Central memory CD8-positive, alpha-beta T cell (primary cell): ENCODE measurements at regions not wholly inside any gene's neighbourhood (a gene's known extent, or its start where the extent isn't known, plus 50 kb on each side); places are given as distances from the start of the nearest gene placed in this dataset.

Experiments used
- ATAC-seq: fragments of 150-1000 bp; cut with Tn5 transposase; replicated peaks from 2 replicates; pipeline ENCODE4 v1.10.0; 2022; ENCODE audit warnings: mild to moderate bottlenecking, moderate FRiP score, moderate number of reproducible peaks; ENCODE audit not compliant: poor library complexity, severe bottlenecking; ENCODE audit errors: extremely low read depth
- DNase-seq, 2 donors: peaks; one replicate each; pipeline ENCODE4 v3.0.0; 2021; ENCODE audit warnings: low spot score in 2 of 2
- H3K27ac Mint-ChIP-seq: one replicate; pipeline ENCODE4 v1.8.0; 2022; ENCODE audit warnings: low read depth, mild to moderate bottlenecking, moderate library complexity, mixed read lengths
- H3K27me3 Mint-ChIP-seq: one replicate; pipeline ENCODE4 v1.8.0; 2022; ENCODE audit warnings: mixed read lengths
- H3K36me3 Mint-ChIP-seq: one replicate; pipeline ENCODE4 v1.8.0; 2022; ENCODE audit warnings: mild to moderate bottlenecking, moderate library complexity, mixed read lengths; ENCODE audit not compliant: insufficient read depth
- H3K4me1 Mint-ChIP-seq: one replicate; pipeline ENCODE4 v1.8.0; 2022; ENCODE audit warnings: mixed read lengths
- H3K4me3 Mint-ChIP-seq: one replicate; pipeline ENCODE4 v1.8.0; 2022; ENCODE audit warnings: mild to moderate bottlenecking, moderate library complexity, mixed read lengths
- H3K9me3 Mint-ChIP-seq: one replicate; pipeline ENCODE4 v1.8.0; 2022; ENCODE audit warnings: mixed read lengths

- H3K36me3 Mint-ChIP-seq, result no peaks in the 10 kb centered on the region
- no peaks in the 10 kb centered on the region for H3K4me1 Mint-ChIP-seq
- DNase-seq, result no peak
- H3K27me3 Mint-ChIP-seq, result no peaks in the 10 kb centered on the region
- H3K9me3 Mint-ChIP-seq, result no peaks in the 10 kb centered on the region
- no peak overlapping the region for H3K4me3 Mint-ChIP-seq
- H3K27ac Mint-ChIP-seq, result no peak overlapping the region
- ATAC-seq, result no peak
These were observed 81.9 kb upstream of the GREM2 start for GRCh38 chr1:240693844-240694243.

DNA sequence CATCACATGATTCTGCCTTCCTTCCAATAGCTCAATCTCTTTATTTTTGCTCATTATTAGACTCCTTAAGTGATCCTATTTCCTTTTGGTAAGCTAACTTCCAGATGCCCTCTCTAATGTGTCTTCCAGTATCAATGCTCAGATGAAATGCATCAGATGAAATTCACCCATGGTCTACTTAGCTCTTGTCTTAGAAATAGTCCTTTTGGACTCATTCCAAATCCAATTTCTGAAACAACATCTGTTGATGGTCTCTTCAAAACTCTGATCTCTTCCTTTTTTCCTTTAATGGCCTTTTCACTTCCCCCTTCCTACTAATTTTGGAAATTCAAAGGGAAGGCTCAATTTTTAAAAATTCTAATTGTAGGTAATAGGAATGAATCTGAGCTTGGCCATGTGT, 81.1 kb upstream of the GREM2 start:
- Mint-ChIP-seq H3K27me3 (no peaks in the 10 kb centered on the region), H3K9me3 (no peaks in the 10 kb centered on the region), H3K4me1 (no peaks in the 10 kb centered on the region), H3K4me3 (no peak overlapping the region), H3K27ac (no peak overlapping the region), H3K36me3 (no peaks in the 10 kb centered on the region)
- no peak for DNase-seq
- no peak for ATAC-seq

DNA sequence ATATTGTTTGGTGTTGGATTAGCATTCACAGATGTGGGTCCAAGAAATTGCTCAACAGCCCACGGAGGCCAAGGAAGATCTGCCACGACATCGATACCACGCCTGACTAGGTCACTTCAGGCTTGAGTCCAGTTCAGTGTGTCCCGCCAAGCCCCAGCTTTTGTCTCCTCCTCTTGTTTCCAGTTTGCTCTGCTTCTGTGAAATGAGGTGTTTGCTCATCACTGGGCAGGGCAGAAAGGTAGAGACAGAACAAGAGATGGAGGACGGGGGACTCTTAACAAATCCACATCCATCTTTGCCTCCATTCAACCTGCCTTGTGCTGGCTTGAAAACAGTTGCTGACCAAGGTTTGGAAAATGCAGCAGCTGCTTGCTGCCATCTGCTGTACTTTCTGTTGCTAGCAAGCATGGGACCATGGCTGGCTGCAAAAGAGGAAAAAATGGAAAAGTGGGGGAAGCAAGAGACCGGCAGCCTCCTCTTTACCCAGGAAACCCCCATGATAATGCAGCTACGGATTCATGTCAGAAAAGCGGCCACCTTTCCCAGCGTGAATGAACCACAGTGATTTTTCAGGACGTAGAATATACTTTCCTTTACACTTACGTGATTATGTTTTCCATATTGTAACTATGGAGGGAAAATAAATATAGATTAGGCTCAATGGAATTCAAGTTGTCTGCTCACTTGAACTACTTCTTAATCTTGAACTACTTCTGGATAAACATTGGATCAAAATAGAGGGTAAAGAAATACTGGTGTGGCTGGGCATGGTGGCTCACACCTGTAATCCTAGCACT, 80.2 kb upstream of the GREM2 start:
- no peak overlapping the region for H3K4me3 Mint-ChIP-seq
- H3K27ac Mint-ChIP-seq, result no peak overlapping the region
- no peaks in the 10 kb centered on the region for H3K4me1 Mint-ChIP-seq
- DNase-seq, result no peak
- no peaks in the 10 kb centered on the region for H3K36me3 Mint-ChIP-seq
- no peaks in the 10 kb centered on the region for H3K27me3 Mint-ChIP-seq
- ATAC-seq, result no peak
- H3K9me3 Mint-ChIP-seq, result no peaks in the 10 kb centered on the region

DNA sequence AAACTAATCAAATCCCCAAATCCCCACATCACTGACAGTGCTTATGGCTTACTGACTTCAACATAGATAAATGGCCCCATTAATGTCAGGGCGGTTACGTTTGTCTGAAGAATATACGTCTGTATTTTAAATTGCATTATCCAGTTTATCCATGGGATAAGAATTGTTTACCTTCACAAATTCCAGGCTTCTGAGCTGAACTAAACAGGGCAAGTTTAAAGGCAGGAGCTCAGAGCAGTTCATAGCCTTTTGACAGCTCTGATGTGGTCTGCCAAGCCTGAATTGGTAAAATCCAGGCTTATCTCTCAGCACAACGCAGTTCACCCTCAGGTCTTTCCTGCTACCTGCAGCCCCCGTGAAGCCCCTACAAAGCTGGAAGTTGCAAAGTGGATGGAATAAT, 79.5 kb upstream of the GREM2 start:
- Mint-ChIP-seq H3K9me3 (no peaks in the 10 kb centered on the region), H3K4me3 (no peak overlapping the region), H3K27me3 (no peaks in the 10 kb centered on the region), H3K36me3 (no peaks in the 10 kb centered on the region), H3K4me1 (no peaks in the 10 kb centered on the region), H3K27ac (no peak overlapping the region)
- ATAC-seq, result no peak
- DNase-seq, result no peak

- Mint-ChIP-seq H3K9me3 (peaks cover 2% of the 10 kb centered on the region), H3K27me3 (no peaks in the 10 kb centered on the region), H3K36me3 (no peaks in the 10 kb centered on the region), H3K4me3 (no peak overlapping the region), H3K4me1 (no peaks in the 10 kb centered on the region), H3K27ac (no peak overlapping the region)
- ATAC-seq (peak; percentile 49), DNase-seq (no peak)
These were observed 75.9 kb upstream of the GREM2 start for GRCh38 chr1:240687820-240688219.

- Mint-ChIP-seq H3K27ac (no peak overlapping the region), H3K36me3 (no peaks in the 10 kb centered on the region), H3K4me3 (no peak overlapping the region), H3K9me3 (peaks cover 11% of the 10 kb centered on the region), H3K27me3 (no peaks in the 10 kb centered on the region), H3K4me1 (no peaks in the 10 kb centered on the region)
- no peak for ATAC-seq
- DNase-seq, result no peak
These were observed 71.6 kb upstream of the GREM2 start for GRCh38 chr1:240683576-240683975.

DNA sequence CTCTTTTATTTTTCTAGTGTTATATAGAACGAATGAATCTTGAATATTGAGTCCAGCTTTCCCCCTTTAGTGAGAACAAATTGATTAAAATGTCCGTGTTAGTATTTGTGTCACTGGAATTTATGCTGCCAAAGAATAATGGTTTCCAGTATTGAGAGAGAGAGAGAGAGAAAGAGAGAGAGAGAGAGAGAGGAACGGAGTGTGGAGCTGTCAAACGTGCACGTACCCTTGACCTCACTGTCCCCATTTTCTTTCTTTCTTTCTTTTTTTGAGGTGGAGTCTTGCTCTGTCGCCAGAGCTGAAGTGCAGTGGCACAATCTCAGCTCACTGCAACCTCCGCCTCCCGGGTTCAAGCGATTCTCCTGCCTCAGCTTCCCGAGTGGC, 70.9 kb upstream of the GREM2 start:
- no peak overlapping the region for H3K4me3 Mint-ChIP-seq
- no peaks in the 10 kb centered on the region for H3K27me3 Mint-ChIP-seq
- DNase-seq (no peak), ATAC-seq (no peak)
- H3K36me3 Mint-ChIP-seq, result no peaks in the 10 kb centered on the region
- H3K9me3 Mint-ChIP-seq, result peaks cover 11% of the 10 kb centered on the region
- no peak overlapping the region for H3K27ac Mint-ChIP-seq
- H3K4me1 Mint-ChIP-seq, result no peaks in the 10 kb centered on the region

GRCh38 chr1:240682166-240682858, 70.4 kb upstream of the GREM2 start:
- no peak for ATAC-seq
- no peaks in the 10 kb centered on the region for H3K36me3 Mint-ChIP-seq
- no peak overlapping the region for H3K4me3 Mint-ChIP-seq
- no peaks in the 10 kb centered on the region for H3K4me1 Mint-ChIP-seq
- H3K27ac Mint-ChIP-seq, result no peak overlapping the region
- H3K9me3 Mint-ChIP-seq, result peaks cover 11% of the 10 kb centered on the region
- H3K27me3 Mint-ChIP-seq, result no peaks in the 10 kb centered on the region
- DNase-seq, result no peak

GRCh38 chr1:240672132-240672811, 60.3 kb upstream of the GREM2 start:
- ATAC-seq (no peak), DNase-seq (no peak)
- H3K9me3 Mint-ChIP-seq, result peaks cover 6% of the 10 kb centered on the region
- H3K4me3 Mint-ChIP-seq, result no peak overlapping the region
- H3K4me1 Mint-ChIP-seq, result peaks cover 5% of the 10 kb centered on the region
- no peak overlapping the region for H3K27ac Mint-ChIP-seq
- H3K27me3 Mint-ChIP-seq, result no peaks in the 10 kb centered on the region
- no peaks in the 10 kb centered on the region for H3K36me3 Mint-ChIP-seq

DNA sequence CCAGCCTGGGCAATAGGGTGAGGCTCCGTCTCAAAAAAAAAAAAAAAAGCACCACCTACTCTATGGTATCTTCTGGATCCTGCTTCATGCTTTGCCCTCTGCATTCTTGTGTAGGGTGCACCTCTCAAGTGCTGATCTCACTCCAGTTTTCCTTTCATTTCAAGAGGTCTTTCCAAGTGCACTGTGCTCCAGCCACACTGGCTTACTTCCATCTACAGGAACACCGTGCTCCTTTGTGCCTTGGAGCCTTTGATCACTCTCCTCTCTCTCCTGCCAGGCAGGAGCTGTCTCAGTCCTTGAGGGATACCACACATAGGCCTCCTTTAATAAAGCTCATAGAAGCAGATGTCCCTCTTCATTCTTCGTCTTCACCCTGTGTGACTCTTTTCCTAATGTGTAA, 55.4 kb upstream of the GREM2 start:
- peak overlapping the region; percentile 19 for H3K27ac Mint-ChIP-seq

DNA sequence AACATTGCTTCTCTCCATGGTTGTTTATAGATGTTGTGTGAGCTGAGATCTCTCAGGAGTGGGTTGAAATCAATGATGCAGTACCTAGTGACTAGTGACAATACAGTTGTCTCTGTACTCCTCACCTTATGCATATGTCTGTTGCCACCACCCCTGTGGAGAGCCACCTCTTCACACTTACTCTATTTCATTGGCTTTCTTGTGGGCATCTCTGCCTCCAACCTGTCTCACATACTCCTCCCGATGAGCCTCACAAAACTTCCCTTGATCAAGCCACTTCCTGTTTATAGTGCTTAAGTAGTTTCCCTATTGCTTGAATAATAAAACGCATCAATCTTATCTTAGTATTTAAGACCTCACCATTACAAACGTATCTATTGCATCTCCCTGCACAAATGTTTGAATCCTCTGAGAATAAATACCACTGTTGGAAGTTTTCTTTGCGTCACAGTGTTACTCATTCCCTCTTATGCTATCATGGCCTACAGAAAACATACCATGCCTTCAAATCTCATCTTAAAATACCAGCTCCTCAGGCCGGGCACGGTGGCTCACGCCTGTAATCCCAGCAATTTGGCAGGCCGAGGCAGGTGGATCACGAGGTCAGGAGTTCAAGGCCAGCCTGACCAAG, 54.7 kb upstream of the GREM2 start:
- Mint-ChIP-seq H3K36me3 (no peaks in the 10 kb centered on the region), H3K4me1 (peaks cover 5% of the 10 kb centered on the region), H3K27ac (no peak overlapping the region), H3K9me3 (peaks cover 12% of the 10 kb centered on the region), H3K27me3 (no peaks in the 10 kb centered on the region), H3K4me3 (peak overlapping the region; percentile 1)
- ATAC-seq (peak; percentile 88), DNase-seq (peak in 1 of 2 donors; percentile 14)

More for the DNA sequence above, 55.4 kb upstream of the GREM2 start:
- peaks cover 12% of the 10 kb centered on the region for H3K9me3 Mint-ChIP-seq
- DNase-seq (no peak), ATAC-seq (no peak)
- H3K4me1 Mint-ChIP-seq, result peaks cover 5% of the 10 kb centered on the region
- H3K4me3 Mint-ChIP-seq, result no peak overlapping the region
- H3K27me3 Mint-ChIP-seq, result no peaks in the 10 kb centered on the region
- H3K36me3 Mint-ChIP-seq, result no peaks in the 10 kb centered on the region

DNA sequence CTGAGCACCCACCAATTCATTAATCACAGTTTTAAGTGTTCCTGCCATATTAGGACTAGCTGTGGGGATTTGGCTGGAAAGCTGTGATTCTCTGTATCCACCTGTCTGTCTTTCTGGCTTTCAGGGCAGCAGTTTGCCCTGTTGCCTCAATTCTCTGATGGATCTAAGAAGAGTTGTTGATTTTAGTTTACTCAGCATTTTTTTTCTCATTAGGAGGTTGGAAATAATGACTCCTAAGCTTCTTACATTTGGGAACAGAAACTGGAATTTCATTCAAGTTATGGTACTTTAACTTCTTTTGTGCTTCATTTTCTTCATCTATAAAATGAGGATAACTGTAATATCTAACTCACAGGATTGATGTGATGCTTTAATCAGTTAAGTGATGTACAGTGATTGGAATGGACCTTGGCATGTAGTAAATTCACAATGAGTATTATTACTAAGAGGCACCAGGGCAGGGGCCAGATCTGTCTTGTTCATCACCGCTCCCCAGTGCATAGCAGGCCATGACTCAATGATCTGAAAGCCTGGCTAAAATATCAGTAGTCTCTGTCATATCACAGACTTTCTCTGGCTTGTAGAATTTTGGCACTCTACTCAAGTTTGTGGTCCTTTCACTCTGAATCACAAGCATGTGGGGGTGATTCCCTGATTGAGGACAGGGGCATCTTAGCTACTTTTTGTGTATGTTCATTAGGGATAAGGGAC, 51.4 kb upstream of the GREM2 start:
- peaks cover 5% of the 10 kb centered on the region for H3K4me1 Mint-ChIP-seq
- no peaks in the 10 kb centered on the region for H3K27me3 Mint-ChIP-seq
- peaks cover 17% of the 10 kb centered on the region for H3K9me3 Mint-ChIP-seq
- no peaks in the 10 kb centered on the region for H3K36me3 Mint-ChIP-seq
- DNase-seq (no peak), ATAC-seq (no peak)
- H3K4me3 Mint-ChIP-seq, result no peak overlapping the region
- no peak overlapping the region for H3K27ac Mint-ChIP-seq
